HG03439 (cell line): ENCODE measurements at regions not wholly inside any gene's neighbourhood (a gene's known extent, or its start where the extent isn't known, plus 50 kb on each side); places are given as distances from the start of the nearest gene placed in this dataset.
"Not testable (repeated sequence)": the region's sequence is repeated elsewhere in the genome, so short reads cannot be mapped to it uniquely, and the experiment has no call there.

Source experiments
- ATAC-seq: cut with Tn5 transposase; IDR thresholded peaks from one replicate; pipeline ENCODE4 v1.9.1; 2021; ENCODE audit warnings: mild to moderate bottlenecking, moderate library complexity; ENCODE audit not compliant: unreplicated experiment

DNA sequence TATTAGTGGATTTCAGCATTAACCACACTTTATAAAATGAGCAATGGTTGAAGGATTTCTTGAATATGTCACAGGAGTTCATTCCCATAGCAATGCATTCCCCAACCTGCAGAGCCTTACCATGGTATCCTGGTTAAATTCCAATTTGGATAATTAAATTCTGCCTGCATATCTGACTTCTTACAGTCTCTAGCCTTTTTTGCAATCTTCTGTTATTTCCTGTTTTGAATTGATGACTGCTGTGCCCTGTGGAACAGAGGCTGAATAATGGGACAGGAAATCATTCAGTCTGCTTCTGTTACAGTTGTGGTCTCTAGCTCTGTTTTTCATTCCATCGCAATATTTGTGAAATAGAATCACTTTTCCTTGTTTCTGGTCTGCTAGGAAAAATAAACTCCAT lies 1823.9 kb downstream of the PLA2G4A start:
- ATAC-seq, result no peak

DNA sequence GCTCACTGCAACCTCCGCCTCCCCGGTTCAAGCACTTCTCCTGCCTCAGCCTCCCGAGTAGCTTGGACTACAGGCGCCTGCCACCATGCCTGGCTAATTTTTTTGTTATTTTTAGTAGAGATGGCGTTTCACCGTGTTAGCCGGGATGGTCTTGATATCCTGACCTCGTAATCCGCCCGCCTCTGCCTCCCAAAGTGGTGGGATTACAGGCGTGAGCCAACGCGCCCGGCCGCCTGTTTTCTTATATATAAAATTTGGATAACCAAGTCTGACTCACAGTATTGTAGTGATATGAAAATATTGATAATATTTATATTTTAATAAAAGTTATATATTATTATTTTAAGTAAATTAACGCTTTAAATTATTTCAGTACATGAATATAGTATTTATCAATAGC lies 1821.7 kb downstream of the BRINP3 start:
- not testable (repeated sequence) for ATAC-seq

DNA sequence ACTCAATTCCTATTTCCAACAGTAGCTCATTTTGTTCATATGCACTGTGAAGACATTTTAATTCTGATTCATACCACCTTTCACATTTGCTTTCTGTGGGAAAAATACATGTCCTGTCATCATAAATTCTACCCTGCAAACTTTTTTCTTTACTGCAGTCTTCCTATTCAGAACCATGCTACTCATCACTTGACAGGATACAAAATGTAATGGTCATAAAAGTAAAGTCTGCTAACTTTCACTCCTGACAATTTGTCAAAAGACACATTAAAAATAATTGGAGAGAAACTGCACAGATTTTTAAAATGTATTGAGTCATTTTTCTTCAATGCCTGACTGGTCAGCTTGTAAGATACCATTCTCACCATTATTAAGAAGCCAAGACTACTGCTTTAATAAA lies 1817.1 kb downstream of the BRINP3 start:
- ATAC-seq, result no peak

DNA sequence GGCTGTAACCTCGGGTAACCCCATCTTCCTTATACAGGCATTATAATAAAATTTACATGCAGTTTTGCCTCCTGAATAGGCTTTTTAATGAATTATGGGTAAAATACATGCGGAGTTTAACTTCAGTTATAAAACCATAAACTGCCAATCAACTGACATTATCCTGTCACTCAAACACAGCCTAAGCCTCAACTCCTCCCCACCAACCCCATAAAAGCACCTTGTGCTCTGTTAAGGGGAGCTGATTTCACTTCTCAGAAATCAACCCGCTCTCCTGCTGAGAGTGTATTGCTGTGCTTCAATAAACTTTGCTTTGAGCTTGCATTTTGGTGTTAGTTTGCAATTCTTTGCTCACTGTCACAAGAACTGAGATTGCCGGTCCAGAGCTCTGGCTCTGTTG lies 1812.2 kb downstream of the BRINP3 start:
- ATAC-seq, result no peak

DNA sequence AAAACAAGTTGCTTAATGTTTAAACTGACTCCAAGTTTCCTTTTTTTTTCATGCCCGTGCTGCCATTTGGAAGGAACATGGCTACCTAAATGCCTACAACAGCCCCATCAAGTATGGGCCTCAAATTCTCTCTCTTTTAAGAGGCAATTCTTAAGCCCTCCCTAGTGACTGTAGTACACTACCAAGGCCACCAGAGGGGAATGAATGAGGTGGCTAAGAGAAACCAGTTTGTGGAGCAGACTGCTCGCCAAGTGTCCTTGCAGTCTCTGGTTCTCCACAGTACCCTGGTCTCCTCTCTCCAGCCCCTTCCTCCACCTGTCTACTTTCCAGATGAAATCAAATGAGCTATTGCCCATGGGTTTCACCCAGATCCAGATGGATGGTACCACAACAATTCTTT lies 1809.6 kb downstream of the BRINP3 start:
- no peak for ATAC-seq

DNA sequence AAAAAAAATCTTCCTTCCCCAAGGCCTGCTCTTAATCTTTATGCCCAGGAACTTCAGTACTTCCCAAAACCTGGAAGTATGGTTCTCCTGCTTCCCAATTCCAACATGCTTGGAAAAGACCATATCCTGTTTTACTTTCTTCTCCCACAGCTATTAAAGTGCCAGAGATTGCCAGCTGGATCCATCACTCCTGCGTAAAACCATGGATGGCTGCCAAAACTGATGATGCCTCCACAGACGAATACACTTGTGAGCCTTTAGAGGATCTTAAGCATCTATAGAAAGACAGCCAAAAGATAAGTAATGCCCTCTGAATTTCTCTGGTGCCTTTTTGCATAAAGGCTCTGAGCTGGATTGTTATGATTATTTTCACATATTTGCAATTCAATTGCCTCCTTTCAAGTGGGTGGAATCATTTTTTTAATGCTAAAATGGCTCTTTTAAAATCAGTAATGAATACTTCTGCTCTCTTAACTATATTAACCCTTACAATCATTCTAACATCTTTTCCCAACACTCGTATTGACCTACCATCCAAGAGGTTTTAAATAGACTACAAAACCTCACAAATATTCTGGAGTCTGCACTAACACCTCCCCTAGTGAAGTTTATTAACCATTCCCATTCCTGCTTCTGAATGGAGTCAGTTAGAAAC lies 1807.8 kb downstream of the BRINP3 start:
- no peak for ATAC-seq

DNA sequence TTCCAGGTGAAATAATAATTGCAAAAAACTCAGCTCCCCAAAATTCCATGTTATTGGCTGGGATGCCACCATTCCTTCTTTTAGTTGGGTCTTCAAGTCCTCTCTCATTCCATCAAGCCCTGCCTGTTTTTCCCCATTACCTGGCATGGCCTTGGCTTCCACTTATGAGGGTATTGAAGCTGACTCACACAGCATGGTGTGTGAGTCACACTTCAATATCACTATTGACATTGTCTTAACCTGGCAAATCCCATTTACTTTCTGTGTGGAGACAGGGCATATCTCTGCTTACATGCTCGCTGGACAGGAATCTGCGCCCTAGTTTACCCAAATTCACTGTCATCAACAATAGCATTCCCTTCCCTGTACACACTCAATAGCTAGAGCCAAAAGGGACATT lies 1806.8 kb downstream of the BRINP3 start:
- no peak for ATAC-seq

DNA sequence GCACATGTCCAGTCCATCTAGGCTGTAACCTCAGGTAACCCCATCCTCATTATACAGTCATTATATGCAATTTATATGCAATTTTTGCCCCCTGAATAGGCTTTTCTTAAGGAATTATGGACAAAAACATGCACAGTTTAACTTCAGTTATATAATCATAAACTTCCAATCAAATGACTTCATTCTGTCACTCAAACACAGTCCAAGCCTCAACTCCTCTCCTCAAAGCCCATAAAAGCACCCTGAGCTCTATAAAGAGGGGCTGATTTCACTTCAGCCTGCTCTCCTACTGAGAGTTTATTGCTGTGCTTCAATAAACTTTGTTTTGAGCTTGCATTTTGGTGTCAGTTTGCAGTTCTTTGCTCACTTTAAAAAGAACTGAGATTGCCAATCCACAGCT lies 1805.5 kb downstream of the BRINP3 start:
- ATAC-seq, result no peak

DNA sequence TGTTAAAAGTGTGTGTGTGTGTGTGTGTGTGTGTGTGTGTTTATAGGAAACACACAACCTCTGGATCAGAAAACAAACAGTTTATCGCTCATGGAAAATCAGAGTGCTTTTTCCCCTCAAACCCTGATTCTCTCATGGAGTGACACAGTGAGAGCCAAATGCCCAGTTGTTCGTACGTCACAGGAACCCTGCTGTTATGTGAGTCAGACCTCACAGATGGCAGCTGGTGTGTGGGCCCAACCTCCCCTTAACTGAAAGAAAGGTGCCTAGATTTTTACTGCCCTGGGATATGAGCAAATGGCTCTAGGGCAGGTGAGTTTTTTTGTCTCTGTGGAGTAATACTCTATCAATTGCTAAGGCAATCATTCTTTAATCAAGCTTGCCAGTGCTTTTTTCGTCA lies 1788.1 kb downstream of the BRINP3 start:
- no peak for ATAC-seq

DNA sequence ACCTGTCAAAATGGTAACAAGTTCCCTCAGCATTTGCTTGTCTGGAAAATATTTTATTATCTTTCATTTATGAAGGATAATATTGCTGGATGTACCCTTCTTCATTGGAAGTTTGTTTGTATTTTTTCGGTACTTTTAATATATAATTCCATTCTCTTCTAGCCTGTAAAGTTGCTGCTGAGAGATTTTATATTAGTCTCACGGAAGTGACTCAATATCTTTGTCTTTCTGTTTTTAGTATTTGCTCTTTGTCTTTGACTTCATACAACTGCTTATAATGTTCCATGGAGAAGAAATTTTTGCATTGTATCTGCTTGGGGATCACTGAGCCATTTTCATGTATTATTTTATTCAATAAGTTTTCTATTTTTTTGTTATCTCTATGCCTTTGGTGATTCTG lies 1777.5 kb downstream of the BRINP3 start:
- no peak for ATAC-seq

DNA sequence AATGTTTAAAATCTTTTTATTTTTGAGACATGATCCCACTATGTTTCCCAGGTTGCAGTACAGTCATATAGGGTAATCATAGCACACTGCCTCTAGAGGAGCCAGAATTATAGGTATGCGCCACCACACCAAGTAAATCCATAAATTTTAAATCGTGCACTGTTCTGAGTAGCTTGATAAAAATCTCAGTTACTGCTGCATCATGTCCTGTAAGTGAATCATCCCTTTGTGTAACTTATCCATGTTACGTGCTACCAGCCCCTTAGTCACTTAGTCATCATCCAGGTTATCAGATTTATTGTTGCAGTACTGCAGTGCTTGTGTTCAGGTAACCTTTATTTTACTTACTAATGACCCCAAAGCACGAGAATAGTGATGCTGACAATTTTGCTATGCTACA lies 1770.9 kb downstream of the BRINP3 start:
- no peak for ATAC-seq

DNA sequence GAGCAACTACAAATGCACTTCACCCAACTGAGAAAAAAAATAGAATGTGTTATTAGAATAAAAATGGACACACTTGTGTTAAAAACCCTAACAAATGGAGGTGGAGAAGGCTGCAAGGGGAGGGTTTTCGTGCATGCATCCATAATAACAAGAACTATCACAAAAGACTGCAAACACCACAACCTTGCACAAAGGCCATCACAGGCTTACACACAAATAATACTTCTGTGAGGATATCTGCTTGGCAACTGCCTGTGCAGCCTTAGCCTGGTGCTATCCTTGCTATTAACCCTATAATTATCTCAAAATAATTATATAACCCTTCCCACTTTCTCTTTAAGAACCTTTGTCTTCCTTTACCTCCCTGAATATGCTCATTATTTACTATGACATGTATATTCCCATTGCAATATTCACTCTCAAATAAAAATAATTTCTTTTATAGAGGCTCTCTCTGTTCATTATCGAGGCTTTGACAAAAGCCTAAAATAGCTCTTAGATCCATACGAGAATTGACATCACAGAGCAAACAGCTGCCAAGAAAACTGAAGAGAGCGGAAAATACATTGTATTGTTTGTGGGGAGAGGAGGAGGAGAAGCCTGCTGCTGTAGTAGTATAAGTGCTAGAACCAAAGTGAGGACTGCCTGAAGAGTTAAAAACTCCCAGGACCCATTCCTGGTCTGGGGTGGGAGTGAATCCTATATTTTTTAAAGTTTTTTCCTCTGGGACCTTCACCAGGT lies 1768.7 kb downstream of the BRINP3 start:
- no peak for ATAC-seq

DNA sequence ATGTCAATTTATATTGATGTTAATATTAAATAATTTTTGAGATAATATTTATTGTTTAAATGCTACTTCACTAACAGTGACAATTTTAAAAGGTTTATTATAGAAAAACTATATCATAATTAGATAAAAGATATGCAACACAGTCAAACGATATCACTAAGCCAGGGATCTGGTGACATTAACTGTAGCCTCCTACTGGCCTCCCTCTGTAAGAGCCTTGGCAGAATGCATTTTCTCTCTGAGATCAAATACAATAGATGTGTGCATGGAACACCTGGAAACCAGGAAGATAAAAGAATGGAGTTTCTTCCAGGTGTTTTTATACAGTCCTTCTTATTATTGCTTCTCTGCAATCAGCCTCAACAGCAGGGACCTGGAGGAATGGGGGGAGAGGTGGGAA lies 1762.1 kb downstream of the BRINP3 start:
- no peak for ATAC-seq

DNA sequence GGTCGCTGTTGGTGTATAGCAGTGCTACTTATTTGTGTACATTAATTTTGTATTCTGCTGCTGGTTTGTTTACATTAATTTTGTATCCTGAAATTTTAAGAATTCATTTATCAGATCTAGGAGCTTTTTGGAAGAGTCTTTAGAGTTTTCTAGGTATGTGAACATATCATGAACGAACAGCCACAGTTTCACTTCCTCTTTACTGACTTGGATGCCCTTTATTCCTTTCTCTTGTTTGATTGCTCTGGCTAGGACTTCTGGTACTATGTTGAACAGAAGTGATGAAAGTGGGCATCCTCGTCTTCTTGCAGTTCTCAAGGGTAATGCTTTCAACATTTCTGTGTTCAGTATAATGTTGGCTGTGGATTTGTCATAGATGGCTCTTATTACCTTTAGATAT lies 1757.9 kb downstream of the BRINP3 start:
- no peak for ATAC-seq

DNA sequence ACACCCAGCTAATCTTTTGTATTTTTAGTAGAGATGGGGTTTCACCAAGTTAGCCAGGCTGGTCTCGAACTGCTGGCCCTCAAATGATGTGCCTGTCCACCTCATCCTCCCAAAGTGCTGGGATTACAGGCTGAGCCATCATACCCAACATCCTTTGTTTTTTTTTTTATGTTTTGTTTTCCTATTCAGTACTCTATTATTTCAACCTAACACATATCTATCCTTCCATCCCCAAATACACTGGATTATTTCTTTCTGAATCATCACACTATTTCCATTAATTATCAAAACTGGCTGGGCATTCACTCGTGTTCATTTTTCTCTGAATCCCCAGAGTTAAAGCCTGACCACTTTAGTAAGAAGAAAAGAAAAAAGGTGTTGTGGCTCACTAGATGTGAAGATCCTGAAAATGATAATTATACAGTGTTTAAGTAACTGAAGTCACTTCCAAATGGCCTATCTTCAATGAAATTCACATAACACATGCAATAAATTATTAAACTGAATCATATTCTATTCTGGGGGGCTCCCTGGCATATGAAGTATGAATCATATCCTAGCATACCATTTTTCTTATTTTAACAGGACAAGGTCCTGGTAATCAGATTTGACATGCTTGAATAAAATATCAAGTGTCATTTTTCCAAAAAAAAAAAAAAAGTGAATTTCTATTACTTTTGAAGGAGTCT lies 1754.2 kb downstream of the BRINP3 start:
- no peak for ATAC-seq

DNA sequence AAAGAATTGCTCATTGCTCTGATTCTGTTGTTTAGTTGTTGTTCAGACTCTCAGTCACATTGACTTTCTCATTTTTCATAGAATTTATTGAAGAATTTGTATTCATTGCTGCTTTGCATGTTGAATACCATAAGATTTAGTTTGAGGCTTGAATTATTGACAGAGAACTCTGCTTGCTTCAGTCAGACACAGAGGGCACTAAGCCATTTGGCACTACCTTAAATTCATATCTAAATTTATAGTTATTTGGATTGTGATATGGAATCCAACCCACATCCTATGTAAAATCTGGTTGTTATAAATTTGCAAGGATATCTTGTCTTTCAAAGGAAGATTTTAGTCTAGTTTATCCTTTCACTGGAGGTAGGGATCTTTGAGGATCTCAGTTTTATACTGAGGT lies 1748.6 kb downstream of the BRINP3 start:
- ATAC-seq, result no peak

DNA sequence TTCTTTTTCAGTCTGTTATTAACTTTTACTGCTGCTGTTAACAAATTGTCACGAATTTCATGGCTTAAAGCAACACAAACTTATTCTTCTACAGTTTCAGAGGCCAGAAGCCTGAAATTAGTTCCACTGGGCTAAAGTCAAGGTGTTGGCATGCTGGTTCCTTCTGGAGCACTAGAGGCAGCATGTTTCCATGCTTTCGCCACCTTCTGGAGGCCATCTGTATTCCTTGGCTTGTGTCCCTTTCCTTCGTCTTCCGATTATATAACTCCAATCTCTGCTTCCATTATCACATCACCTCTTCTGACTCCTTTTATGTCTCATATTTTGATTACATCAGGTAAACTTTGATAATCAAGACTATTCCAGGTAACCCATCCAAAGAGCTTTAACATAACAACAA lies 1742.1 kb downstream of the BRINP3 start:
- no peak for ATAC-seq

DNA sequence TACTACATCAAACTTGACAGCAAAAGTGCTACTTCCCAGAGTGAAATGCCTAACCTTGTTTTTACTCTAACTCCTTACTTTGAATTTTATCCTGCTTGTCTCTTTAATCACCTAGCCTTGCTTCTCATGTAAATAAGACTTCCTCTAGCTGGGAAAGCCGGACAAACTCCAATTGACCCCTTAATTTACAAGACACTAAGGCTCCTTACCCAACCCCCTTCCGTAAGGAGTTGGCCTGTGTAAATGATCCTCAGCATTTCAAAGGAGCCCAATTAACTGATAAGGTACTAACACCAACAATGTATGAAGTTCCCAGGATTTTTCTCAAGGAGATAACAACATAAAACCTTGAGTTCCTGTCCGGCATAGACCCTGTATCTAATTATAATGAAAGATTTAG lies 1728.4 kb downstream of the BRINP3 start:
- not testable (repeated sequence) for ATAC-seq

DNA sequence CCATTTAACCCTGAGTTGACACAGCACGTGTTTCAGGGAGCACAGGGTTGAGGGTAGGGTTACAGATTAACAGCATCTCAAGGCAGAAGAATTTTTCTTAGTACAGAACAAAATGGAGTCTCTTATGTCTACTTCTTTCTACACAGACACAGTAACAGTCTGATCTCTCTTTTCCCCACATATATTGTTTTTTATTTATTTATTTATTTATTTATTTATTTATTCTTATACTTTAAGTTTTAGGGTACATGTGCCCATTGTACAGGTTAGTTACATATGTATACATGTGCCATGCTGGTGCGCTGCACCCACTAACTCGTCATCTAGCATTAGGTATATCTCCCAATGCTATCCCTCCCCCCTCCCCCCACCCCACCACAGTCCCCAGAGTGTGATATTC lies 1725.6 kb downstream of the BRINP3 start:
- ATAC-seq, result not testable (repeated sequence)

DNA sequence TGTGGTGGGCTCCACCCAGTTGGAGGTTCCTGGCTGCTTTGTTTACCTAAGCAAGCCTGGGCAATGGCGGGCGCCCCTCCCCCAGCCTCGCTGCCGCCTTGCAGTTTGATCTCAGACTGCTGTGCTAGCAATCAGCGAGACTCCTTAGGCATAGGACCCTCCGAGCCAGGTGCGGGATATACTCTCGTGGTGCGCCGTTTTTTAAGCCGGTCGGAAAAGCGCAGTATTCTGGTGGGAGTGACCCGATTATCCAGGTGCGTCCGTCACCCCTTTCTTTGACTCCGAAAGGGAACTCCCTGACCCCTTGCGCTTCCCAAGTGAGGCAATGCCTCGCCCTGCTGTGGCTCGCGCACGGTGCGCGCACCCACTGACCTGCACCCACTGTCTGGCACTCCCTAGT lies 1719.9 kb downstream of the BRINP3 start:
- not testable (repeated sequence) for ATAC-seq

DNA sequence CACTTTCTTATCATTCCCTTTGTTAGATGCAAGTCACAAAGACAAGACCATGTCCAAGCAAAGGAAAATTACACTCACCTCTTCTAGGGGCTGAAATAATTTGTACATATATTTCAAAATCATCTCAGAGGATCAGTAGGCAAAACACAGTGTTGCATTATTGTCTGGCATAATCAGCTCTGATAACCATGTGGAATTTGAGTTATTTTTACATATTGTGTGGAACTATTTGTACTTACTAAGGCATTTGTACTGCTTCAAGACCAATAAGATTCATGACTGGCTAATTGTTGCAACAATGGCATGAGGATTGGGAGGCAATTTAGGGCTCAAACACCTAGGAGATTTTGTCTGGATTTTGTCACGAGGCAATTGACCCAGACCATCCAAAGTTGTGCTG lies 1716.4 kb downstream of the BRINP3 start:
- ATAC-seq, result no peak

DNA sequence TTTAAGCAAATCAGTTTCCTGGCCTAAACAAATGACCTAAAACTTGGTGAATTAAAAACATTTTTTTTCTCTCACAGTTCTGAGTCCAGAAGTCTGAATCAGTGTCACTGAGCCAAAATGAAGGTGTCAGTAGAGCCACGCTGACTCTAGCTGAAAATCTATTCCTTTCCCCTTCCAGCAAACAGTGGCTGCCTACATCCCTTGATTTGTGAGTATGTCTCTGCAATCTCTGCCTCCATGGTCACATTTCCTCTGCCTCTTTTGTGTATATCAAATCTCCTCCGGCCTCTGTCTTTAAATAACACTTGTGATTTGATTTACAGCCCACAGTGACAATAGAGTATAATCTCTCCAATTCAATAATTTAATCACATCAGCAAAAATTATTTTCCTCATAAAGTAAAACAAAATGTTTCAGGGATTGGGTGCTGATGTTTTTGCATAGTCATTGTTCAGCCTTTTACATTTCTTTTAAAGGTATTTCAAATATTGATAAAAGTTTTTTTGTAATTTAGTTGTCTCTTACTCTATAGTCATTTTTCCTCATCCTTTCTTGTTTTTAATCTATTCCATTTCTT lies 1715.4 kb downstream of the BRINP3 start:
- ATAC-seq, result no peak
